ENCODE measurements at regions not wholly inside any gene's neighbourhood (a gene's known extent, or its start where the extent isn't known, plus 50 kb on each side); places are given as distances from the start of the nearest gene placed in this dataset.
"Not testable (repeated sequence)": the region's sequence is repeated elsewhere in the genome, so short reads cannot be mapped to it uniquely, and the experiment has no call there.

GRCh38 chr1:82136351-82136750 lies 335.6 kb downstream of the ADGRL2 start:
- ATAC-seq; H3K27ac ChIP-seq (ENCODE audit: low read depth, low read length); H3K4me1 Mint-ChIP-seq; H3K4me1 ChIP-seq (ENCODE audit: control insufficient read depth in 2 of 2, insufficient read depth in 2 of 2, low read length in 2 of 2); H3K27ac Mint-ChIP-seq; H3K36me3 ChIP-seq (ENCODE audit: control insufficient read depth in 2 of 3, insufficient read depth in 3 of 3, low read length in 3 of 3); POLR2A ChIA-PET; H3K4me3 Mint-ChIP-seq; H3K9me3 Mint-ChIP-seq; H3K27me3 ChIP-seq (ENCODE audit: control insufficient read depth in 2 of 2, insufficient read depth in 2 of 2, low read length in 2 of 2); CTCF ChIA-PET; H3K36me3 Mint-ChIP-seq; intact Hi-C loops (cut with micrococcal nuclease); H3K4me3 ChIP-seq (ENCODE audit: low read length); DNase-seq; H3K27me3 Mint-ChIP-seq; H3K9me3 ChIP-seq (ENCODE audit: control insufficient read depth in 2 of 3, low read length in 3 of 3): not testable (repeated sequence)

DNA sequence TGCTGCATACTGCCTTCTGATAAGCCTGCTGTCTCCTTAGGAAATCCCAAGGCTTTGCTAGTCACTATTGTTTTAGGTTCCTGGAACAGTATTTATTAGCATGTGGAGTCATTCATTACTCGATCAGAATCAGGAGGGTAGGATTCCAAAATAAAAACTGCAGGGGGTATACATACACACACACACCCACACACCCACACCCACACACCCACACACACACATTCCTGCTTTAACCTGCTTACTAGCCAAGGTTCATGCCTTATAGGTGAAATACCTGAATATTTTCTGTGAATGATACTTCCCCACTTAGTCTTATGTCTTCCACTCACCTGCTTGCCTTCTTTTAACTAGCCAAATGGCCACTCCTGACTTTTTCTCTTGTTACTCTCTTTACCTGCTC lies 325.1 kb downstream of the ADGRL2 start:
- Histone ChIP-seq H3K36me3 (ENCODE audit: control insufficient read depth in 2 of 3, insufficient read depth in 3 of 3, low read length in 3 of 3) (no peaks in the 10 kb centered on the region), H3K4me3 (ENCODE audit: low read length) (no peak overlapping the region), H3K27me3 (ENCODE audit: control insufficient read depth in 2 of 2, insufficient read depth in 2 of 2, low read length in 2 of 2) (no peaks in the 10 kb centered on the region), H3K9me3 (ENCODE audit: control insufficient read depth in 2 of 3, low read length in 3 of 3) (no peaks in the 10 kb centered on the region), H3K4me1 (ENCODE audit: control insufficient read depth in 2 of 2, insufficient read depth in 2 of 2, low read length in 2 of 2) (no peaks in the 10 kb centered on the region), H3K27ac (ENCODE audit: low read depth, low read length) (no peak overlapping the region)
- intact Hi-C loops (cut with micrococcal nuclease), result no loop called here
- Mint-ChIP-seq H3K36me3 (no peaks in the 10 kb centered on the region), H3K27ac (no peak overlapping the region), H3K4me3 (no peak overlapping the region), H3K4me1 (no peaks in the 10 kb centered on the region), H3K27me3 (no peaks in the 10 kb centered on the region), H3K9me3 (no peaks in the 10 kb centered on the region)
- ChIA-PET POLR2A (no interaction called here), CTCF (no interaction called here)
- DNase-seq, result no peak
- no peak for ATAC-seq

DNA sequence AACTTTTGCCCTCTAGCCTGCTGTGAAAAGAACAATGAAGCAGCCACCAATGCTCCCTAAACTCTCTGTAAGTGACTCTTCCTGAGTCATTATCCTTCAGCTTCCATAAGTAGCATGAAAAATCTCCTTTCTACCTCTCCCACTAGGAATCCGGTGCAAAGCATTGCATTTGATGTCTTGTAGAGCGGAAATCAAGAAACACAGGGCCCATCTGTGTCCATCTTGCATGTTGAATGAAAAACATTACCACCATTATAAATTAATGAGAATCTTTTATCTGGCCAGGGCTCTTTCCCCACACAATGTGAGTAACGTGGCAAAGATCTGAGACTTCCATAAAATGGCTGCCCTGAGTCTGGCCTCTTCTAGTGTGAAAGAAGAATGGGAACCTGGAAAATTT lies 324.4 kb downstream of the ADGRL2 start:
- Mint-ChIP-seq H3K4me3 (no peak overlapping the region), H3K36me3 (no peaks in the 10 kb centered on the region), H3K27ac (no peak overlapping the region), H3K4me1 (no peaks in the 10 kb centered on the region), H3K9me3 (no peaks in the 10 kb centered on the region), H3K27me3 (no peaks in the 10 kb centered on the region)
- ATAC-seq (no peak), DNase-seq (no peak)
- Histone ChIP-seq H3K4me1 (ENCODE audit: control insufficient read depth in 2 of 2, insufficient read depth in 2 of 2, low read length in 2 of 2) (no peaks in the 10 kb centered on the region), H3K9me3 (ENCODE audit: control insufficient read depth in 2 of 3, low read length in 3 of 3) (no peaks in the 10 kb centered on the region), H3K27ac (ENCODE audit: low read depth, low read length) (no peak overlapping the region), H3K27me3 (ENCODE audit: control insufficient read depth in 2 of 2, insufficient read depth in 2 of 2, low read length in 2 of 2) (no peaks in the 10 kb centered on the region), H3K4me3 (ENCODE audit: low read length) (no peak overlapping the region), H3K36me3 (ENCODE audit: control insufficient read depth in 2 of 3, insufficient read depth in 3 of 3, low read length in 3 of 3) (no peaks in the 10 kb centered on the region)
- POLR2A ChIA-PET, result no interaction called here
- intact Hi-C loops (cut with micrococcal nuclease), result no loop called here
- CTCF ChIA-PET, result no interaction called here

DNA sequence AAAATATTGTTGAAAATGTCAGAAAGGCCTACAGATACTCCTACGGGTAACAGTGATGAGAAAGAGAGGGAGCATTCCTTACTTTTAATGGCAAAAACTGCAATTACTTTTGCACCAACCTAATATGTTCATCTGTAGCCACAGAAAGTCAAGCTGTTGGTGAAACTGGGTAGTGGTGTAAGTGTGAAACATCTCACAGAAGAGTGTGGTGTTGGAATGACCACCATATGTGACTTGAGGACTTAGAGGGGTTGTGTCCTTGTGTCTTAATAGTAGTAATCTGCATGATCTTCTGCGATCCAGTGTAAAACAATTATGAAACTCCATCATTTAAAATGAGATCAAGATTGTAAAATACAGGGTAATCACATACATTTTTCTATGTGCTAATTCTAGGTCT lies 320.7 kb downstream of the ADGRL2 start:
- no peak for DNase-seq
- no peak overlapping the region for H3K27ac Mint-ChIP-seq
- intact Hi-C loops (cut with micrococcal nuclease), result no loop called here
- no peak overlapping the region for H3K27ac ChIP-seq (ENCODE audit: low read depth, low read length)
- H3K27me3 ChIP-seq (ENCODE audit: control insufficient read depth in 2 of 2, insufficient read depth in 2 of 2, low read length in 2 of 2), result no peaks in the 10 kb centered on the region
- H3K4me3 ChIP-seq (ENCODE audit: low read length), result no peak overlapping the region
- no peaks in the 10 kb centered on the region for H3K36me3 ChIP-seq (ENCODE audit: control insufficient read depth in 2 of 3, insufficient read depth in 3 of 3, low read length in 3 of 3)
- CTCF ChIA-PET, result no interaction called here
- POLR2A ChIA-PET, result no interaction called here
- no peak overlapping the region for H3K4me3 Mint-ChIP-seq
- no peaks in the 10 kb centered on the region for H3K4me1 Mint-ChIP-seq
- H3K4me1 ChIP-seq (ENCODE audit: control insufficient read depth in 2 of 2, insufficient read depth in 2 of 2, low read length in 2 of 2), result no peaks in the 10 kb centered on the region
- ATAC-seq, result no peak
- H3K9me3 ChIP-seq (ENCODE audit: control insufficient read depth in 2 of 3, low read length in 3 of 3), result no peaks in the 10 kb centered on the region
- no peaks in the 10 kb centered on the region for H3K9me3 Mint-ChIP-seq
- H3K27me3 Mint-ChIP-seq, result no peaks in the 10 kb centered on the region
- H3K36me3 Mint-ChIP-seq, result no peaks in the 10 kb centered on the region

- no peak for ATAC-seq
Observed at GRCh38 chr1:82116105-82116504, 315.4 kb downstream of the ADGRL2 start.

GRCh38 chr1:82114887-82115286 lies 314.2 kb downstream of the ADGRL2 start:
- Histone ChIP-seq H3K27me3 (ENCODE audit: control insufficient read depth in 2 of 2, insufficient read depth in 2 of 2, low read length in 2 of 2) (no peaks in the 10 kb centered on the region), H3K27ac (ENCODE audit: low read depth, low read length) (no peak overlapping the region), H3K4me1 (ENCODE audit: control insufficient read depth in 2 of 2, insufficient read depth in 2 of 2, low read length in 2 of 2) (no peaks in the 10 kb centered on the region), H3K4me3 (ENCODE audit: low read length) (no peak overlapping the region), H3K9me3 (ENCODE audit: control insufficient read depth in 2 of 3, low read length in 3 of 3) (no peaks in the 10 kb centered on the region), H3K36me3 (ENCODE audit: control insufficient read depth in 2 of 3, insufficient read depth in 3 of 3, low read length in 3 of 3) (no peaks in the 10 kb centered on the region)
- ATAC-seq (no peak), DNase-seq (no peak)
- no peak overlapping the region for H3K4me3 Mint-ChIP-seq
- intact Hi-C loops (cut with micrococcal nuclease), result no loop called here
- no peak overlapping the region for H3K27ac Mint-ChIP-seq
- ChIA-PET POLR2A (no interaction called here), CTCF (no interaction called here)
- H3K27me3 Mint-ChIP-seq, result no peaks in the 10 kb centered on the region
- no peaks in the 10 kb centered on the region for H3K9me3 Mint-ChIP-seq
- no peaks in the 10 kb centered on the region for H3K36me3 Mint-ChIP-seq
- no peaks in the 10 kb centered on the region for H3K4me1 Mint-ChIP-seq

More at GRCh38 chr1:82116105-82116504, 315.4 kb downstream of the ADGRL2 start:
- Histone ChIP-seq H3K9me3 (ENCODE audit: control insufficient read depth in 2 of 3, low read length in 3 of 3) (no peaks in the 10 kb centered on the region), H3K27ac (ENCODE audit: low read depth, low read length) (no peak overlapping the region), H3K4me1 (ENCODE audit: control insufficient read depth in 2 of 2, insufficient read depth in 2 of 2, low read length in 2 of 2) (no peaks in the 10 kb centered on the region), H3K27me3 (ENCODE audit: control insufficient read depth in 2 of 2, insufficient read depth in 2 of 2, low read length in 2 of 2) (no peaks in the 10 kb centered on the region), H3K4me3 (ENCODE audit: low read length) (no peak overlapping the region), H3K36me3 (ENCODE audit: control insufficient read depth in 2 of 3, insufficient read depth in 3 of 3, low read length in 3 of 3) (no peaks in the 10 kb centered on the region)
- no peak for DNase-seq
- intact Hi-C loops (cut with micrococcal nuclease), result no loop called here
- Mint-ChIP-seq H3K4me3 (no peak overlapping the region), H3K4me1 (no peaks in the 10 kb centered on the region), H3K27me3 (no peaks in the 10 kb centered on the region), H3K27ac (no peak overlapping the region), H3K36me3 (no peaks in the 10 kb centered on the region), H3K9me3 (no peaks in the 10 kb centered on the region)
- ChIA-PET POLR2A (no interaction called here), CTCF (no interaction called here)

DNA sequence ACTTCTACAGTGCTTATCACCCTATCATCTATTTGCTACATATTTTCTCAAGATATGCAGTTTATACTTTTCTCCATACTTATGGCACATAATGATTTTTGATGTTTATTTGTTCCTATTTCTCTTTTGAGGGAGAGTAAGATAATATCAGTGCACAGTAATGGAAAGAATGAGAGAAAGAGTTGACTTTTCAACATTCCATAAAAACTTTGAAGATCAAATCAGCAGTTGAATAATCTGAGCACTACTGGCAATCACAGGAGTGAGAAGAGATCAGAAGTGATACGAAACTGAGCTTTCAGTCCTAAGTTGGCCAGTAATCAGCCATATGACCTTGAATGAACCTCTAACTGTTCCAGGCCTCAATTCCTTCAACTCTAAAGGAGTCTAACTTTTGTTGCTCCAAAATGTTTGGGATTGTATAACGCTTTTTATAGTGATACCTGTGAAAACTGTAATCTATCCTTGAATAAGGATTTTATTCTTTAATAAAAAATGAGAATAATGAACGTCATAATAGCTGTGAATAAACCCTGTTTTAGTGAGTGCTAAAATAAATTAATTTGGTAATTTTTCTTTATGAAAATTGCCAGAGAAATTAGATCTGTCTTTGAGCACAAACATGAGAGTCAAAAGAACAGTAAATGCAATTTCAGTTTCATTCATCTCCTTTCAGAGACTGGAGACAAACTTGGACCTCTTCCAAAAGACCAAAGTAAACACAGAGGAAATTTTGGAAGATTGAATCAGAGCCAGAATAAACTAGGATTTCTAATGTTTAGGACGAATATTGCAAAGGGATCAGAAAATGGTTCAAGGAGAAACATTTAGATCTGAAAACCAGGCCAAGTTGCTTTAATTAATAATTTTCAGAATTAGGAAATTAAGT lies 309.9 kb downstream of the ADGRL2 start:
- no peak for DNase-seq
- CTCF ChIA-PET, result no interaction called here
- no peaks in the 10 kb centered on the region for H3K27me3 ChIP-seq (ENCODE audit: control insufficient read depth in 2 of 2, insufficient read depth in 2 of 2, low read length in 2 of 2)
- no peaks in the 10 kb centered on the region for H3K36me3 ChIP-seq (ENCODE audit: control insufficient read depth in 2 of 3, insufficient read depth in 3 of 3, low read length in 3 of 3)
- no peaks in the 10 kb centered on the region for H3K27me3 Mint-ChIP-seq
- no peaks in the 10 kb centered on the region for H3K9me3 ChIP-seq (ENCODE audit: control insufficient read depth in 2 of 3, low read length in 3 of 3)
- H3K27ac Mint-ChIP-seq, result no peak overlapping the region
- no peak overlapping the region for H3K4me3 ChIP-seq (ENCODE audit: low read length)
- H3K4me1 Mint-ChIP-seq, result peaks cover 0 to 9% (median 0%) of the 10 kb centered on the region in 7 donors
- no peak overlapping the region for H3K27ac ChIP-seq (ENCODE audit: low read depth, low read length)
- H3K9me3 Mint-ChIP-seq, result peaks cover 0 to 1% (median 0%) of the 10 kb centered on the region in 11 donors
- no peak for ATAC-seq
- POLR2A ChIA-PET, result no interaction called here
- no peaks in the 10 kb centered on the region for H3K4me1 ChIP-seq (ENCODE audit: control insufficient read depth in 2 of 2, insufficient read depth in 2 of 2, low read length in 2 of 2)
- no peaks in the 10 kb centered on the region for H3K36me3 Mint-ChIP-seq
- H3K4me3 Mint-ChIP-seq, result no peak overlapping the region
- intact Hi-C loops (cut with micrococcal nuclease), result no loop called here
